Choroid plexus epithelial cell (primary cell): ENCODE measurements at regions not wholly inside any gene's neighbourhood (a gene's known extent, or its start where the extent isn't known, plus 50 kb on each side); places are given as distances from the start of the nearest gene placed in this dataset.

ENCODE experiments used
- DNase-seq: peaks from one replicate; pipeline ENCODE4 v3.0.0-alpha.2; 2010; ENCODE audit warnings: low read depth
- H3K4me3 ChIP-seq: 2 replicates; pipeline ENCODE4 v1.5.1; 2011; ENCODE audit warnings: low read depth, mild to moderate bottlenecking, control low read depth, low read length, moderate library complexity
- TF ChIP-seq, protein P1 (sequence below): conservative IDR thresholded peaks from 2 replicates; pipeline ENCODE4 v1.5.1; 2011; ENCODE audit warnings: low read depth, mild to moderate bottlenecking, control low read depth, inconsistent platforms, low read length, moderate library complexity

DNA sequence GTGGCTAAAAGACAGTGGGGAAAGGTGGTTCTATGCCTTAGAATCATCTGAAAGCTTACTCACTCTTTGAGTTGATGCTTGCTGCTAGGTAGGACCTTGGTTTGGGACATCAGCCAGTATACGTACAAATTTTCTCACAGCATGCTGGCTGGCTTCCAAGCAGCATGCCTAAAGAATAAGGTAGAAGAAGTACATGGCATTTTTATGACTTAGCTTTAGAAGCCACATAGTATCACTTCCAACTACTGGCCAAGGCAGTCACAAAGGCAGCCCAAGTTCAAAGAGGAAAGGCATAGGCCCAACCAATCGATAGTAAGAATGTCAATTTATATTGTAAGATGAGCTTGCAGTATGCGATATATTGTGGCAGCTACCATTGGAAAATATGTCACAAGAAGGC, 284.2 kb upstream of the CAND1 start:
- peak; percentile 14 for DNase-seq
- TF ChIP-seq, protein P1, sequence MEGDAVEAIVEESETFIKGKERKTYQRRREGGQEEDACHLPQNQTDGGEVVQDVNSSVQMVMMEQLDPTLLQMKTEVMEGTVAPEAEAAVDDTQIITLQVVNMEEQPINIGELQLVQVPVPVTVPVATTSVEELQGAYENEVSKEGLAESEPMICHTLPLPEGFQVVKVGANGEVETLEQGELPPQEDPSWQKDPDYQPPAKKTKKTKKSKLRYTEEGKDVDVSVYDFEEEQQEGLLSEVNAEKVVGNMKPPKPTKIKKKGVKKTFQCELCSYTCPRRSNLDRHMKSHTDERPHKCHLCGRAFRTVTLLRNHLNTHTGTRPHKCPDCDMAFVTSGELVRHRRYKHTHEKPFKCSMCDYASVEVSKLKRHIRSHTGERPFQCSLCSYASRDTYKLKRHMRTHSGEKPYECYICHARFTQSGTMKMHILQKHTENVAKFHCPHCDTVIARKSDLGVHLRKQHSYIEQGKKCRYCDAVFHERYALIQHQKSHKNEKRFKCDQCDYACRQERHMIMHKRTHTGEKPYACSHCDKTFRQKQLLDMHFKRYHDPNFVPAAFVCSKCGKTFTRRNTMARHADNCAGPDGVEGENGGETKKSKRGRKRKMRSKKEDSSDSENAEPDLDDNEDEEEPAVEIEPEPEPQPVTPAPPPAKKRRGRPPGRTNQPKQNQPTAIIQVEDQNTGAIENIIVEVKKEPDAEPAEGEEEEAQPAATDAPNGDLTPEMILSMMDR: no peak
- no peak overlapping the region for H3K4me3 ChIP-seq

GRCh38 chr12:66999141-66999540, 270.0 kb upstream of the CAND1 start:
- H3K4me3 ChIP-seq: no peak overlapping the region
- TF ChIP-seq, protein P1: no peak
- DNase-seq: no peak

- no peak for DNase-seq
- no peak overlapping the region for H3K4me3 ChIP-seq
- TF ChIP-seq, protein P1: no peak
Measured at GRCh38 chr12:67001251-67001650, 267.9 kb upstream of the CAND1 start.

DNA sequence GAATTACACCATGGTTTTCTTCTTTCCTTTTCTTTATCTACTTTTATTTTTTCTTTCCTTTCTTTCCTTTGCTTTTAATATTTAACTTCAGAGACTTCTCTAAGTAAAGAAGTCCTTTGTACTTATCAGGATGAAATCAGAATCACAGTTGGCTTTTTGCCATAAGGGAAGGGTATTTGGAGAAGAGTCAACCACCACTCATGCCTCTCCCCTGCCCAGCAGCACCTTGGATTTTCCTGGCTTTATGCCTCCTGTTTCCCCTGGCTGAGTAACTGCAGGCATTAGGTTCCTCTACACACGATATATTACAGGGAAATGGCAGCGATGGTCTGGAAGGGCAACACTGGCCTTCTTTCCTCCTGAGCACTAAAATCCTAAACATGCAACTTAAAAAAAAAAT, 266.4 kb upstream of the CAND1 start:
- no peak for DNase-seq
- no peak overlapping the region for H3K4me3 ChIP-seq
- TF ChIP-seq, protein P1: no peak

DNA sequence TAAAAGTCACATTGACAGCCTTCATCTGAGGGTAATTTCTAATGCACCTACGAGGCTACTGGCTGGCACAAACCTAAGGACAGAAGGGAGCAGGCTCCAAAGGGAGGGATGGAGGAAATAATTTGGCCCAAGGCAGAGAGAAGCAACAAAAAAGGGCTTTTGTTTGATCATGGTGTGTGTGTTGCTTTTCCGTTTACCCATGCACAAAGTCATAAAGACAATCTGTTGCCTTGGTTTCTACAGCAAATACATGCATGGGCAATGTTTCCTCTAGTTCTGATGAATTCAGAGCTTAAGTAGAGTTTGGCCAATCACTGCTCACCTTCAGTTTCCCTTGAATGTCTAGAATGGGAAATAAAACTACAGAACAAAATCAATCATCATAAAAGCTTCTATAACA, 262.5 kb upstream of the CAND1 start:
- TF ChIP-seq, protein P1: no peak
- no peak overlapping the region for H3K4me3 ChIP-seq
- DNase-seq: no peak

DNA sequence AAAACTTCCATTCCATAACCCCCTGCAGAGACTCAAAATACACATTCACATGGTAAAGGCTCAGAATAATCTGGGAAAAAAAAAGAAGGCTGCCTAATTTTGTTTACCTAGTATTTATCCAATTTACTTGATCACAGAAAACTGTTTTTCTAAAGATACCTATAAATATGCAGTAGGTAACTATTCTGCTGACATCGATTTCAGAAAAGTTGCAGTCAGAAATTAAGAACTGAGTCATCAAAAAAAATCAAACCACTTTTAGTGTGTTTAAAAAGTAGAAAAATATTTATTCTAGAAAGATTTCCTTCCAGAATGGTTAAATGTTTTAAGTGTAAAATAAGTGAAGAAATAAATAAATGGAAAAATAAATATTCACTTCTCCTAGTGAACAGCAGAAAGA, 254.5 kb upstream of the CAND1 start:
- DNase-seq: no peak
- TF ChIP-seq, protein P1: no peak
- H3K4me3 ChIP-seq: no peak overlapping the region

- TF ChIP-seq, protein P1: no peak
- no peak for DNase-seq
- H3K4me3 ChIP-seq: no peak overlapping the region
Measured at GRCh38 chr12:67018105-67018504, 251.1 kb upstream of the CAND1 start.
